PFSK-1 (cell line): ENCODE measurements at regions not wholly inside any gene's neighbourhood (a gene's known extent, or its start where the extent isn't known, plus 50 kb on each side); places are given as distances from the start of the nearest gene placed in this dataset.

Source experiments
- FOXP2 ChIP-seq: optimal IDR thresholded peaks from 2 replicates; pipeline ENCODE3; 2011; ENCODE audit warnings: borderline replicate concordance, control low read depth, inconsistent platforms; ENCODE audit not compliant: insufficient read depth; ENCODE audit errors: extremely low read length, extremely low read depth
- POLR2AphosphoS5 ChIP-seq: IDR thresholded peaks from 2 replicates; pipeline ENCODE4 v1.6.1; 2012; ENCODE audit warnings: low read depth, mild to moderate bottlenecking, control low read depth, low read length, moderate library complexity
- TF ChIP-seq, protein P1 (sequence below), 2 experiments: IDR thresholded peaks; 2 replicates each; pipeline versions ENCODE4 v1.6.1 to v1.8.0; 2011 to 2012; ENCODE audit warnings: low read depth in 2 of 2, low read length in 2 of 2, control low read depth in 1 of 2, inconsistent platforms in 1 of 2, mild to moderate bottlenecking in 1 of 2, moderate library complexity in 1 of 2; ENCODE audit not compliant: insufficient read depth in 1 of 2

DNA sequence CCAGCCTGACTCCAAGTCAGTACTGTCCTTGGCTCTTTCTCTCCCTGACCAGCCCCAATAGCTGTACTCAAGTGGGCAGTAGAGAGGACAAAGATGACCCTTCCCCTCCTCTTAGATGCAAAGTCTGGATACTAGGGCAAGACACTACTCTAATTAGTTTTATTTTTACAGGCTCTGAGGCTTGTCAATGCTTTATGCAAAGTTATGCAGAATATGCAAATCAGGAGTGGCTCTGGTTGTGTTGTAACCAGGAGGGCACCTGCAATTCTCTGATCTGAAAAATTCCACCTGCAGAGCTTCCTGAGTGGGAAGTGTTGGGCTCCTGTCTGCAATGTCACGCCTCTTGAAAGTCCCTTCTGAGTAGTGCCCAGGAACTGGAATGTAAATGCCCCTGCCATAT, 201.5 kb downstream of the RGS3 start:
- TF ChIP-seq, protein P1, sequence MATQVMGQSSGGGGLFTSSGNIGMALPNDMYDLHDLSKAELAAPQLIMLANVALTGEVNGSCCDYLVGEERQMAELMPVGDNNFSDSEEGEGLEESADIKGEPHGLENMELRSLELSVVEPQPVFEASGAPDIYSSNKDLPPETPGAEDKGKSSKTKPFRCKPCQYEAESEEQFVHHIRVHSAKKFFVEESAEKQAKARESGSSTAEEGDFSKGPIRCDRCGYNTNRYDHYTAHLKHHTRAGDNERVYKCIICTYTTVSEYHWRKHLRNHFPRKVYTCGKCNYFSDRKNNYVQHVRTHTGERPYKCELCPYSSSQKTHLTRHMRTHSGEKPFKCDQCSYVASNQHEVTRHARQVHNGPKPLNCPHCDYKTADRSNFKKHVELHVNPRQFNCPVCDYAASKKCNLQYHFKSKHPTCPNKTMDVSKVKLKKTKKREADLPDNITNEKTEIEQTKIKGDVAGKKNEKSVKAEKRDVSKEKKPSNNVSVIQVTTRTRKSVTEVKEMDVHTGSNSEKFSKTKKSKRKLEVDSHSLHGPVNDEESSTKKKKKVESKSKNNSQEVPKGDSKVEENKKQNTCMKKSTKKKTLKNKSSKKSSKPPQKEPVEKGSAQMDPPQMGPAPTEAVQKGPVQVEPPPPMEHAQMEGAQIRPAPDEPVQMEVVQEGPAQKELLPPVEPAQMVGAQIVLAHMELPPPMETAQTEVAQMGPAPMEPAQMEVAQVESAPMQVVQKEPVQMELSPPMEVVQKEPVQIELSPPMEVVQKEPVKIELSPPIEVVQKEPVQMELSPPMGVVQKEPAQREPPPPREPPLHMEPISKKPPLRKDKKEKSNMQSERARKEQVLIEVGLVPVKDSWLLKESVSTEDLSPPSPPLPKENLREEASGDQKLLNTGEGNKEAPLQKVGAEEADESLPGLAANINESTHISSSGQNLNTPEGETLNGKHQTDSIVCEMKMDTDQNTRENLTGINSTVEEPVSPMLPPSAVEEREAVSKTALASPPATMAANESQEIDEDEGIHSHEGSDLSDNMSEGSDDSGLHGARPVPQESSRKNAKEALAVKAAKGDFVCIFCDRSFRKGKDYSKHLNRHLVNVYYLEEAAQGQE (IDR thresholded peaks at IDR 0.05; ENCODE audit: insufficient read depth in 1 of 2, low read depth in 2 of 2, low read length in 2 of 2), result no peak
- TF ChIP-seq POLR2AphosphoS5 (no peak), FOXP2 (no peak)
